ENCODE measurements at regions not wholly inside any gene's neighbourhood (a gene's known extent, or its start where the extent isn't known, plus 50 kb on each side); places are given as distances from the start of the nearest gene placed in this dataset.
"Not testable (repeated sequence)": the region's sequence is repeated elsewhere in the genome, so short reads cannot be mapped to it uniquely, and the experiment has no call there.

- Mint-ChIP-seq H3K36me3 (ENCODE audit: low read depth) (no peaks in the 10 kb centered on the region), H3K4me1 (ENCODE audit: low read depth) (no peaks in the 10 kb centered on the region), H3K27ac (no peak overlapping the region), H3K9me3 (no peaks in the 10 kb centered on the region), H3K4me3 (no peak overlapping the region), H3K27me3 (ENCODE audit: low read depth) (peaks cover 9% of the 10 kb centered on the region)
Observed at GRCh38 chr6:4259391-4259790, 124.0 kb upstream of the ECI2 start.

DNA sequence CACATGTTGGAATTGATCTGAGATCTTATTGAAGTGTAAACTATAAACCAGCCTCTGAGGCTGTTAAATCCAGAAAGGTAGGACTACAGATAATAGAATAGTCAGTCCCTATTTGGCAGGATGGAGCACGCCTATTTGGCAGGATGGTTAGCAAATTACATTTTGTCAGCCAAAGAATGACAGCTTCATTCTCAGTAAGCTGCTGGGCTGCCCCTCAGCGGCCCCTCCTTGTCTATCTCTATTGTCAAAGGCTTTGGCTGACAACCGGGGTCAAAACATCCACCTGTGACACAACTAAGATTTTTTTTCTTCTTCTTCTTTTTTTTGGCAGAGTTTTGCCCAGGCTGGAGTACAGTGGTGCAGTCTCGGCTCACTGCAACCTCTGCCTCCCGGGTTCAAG, 123.4 kb upstream of the ECI2 start:
- Mint-ChIP-seq H3K4me1 (ENCODE audit: low read depth) (no peaks in the 10 kb centered on the region), H3K36me3 (ENCODE audit: low read depth) (no peaks in the 10 kb centered on the region), H3K4me3 (no peak overlapping the region), H3K27ac (no peak overlapping the region), H3K9me3 (no peaks in the 10 kb centered on the region), H3K27me3 (ENCODE audit: low read depth) (peaks cover 9% of the 10 kb centered on the region)

DNA sequence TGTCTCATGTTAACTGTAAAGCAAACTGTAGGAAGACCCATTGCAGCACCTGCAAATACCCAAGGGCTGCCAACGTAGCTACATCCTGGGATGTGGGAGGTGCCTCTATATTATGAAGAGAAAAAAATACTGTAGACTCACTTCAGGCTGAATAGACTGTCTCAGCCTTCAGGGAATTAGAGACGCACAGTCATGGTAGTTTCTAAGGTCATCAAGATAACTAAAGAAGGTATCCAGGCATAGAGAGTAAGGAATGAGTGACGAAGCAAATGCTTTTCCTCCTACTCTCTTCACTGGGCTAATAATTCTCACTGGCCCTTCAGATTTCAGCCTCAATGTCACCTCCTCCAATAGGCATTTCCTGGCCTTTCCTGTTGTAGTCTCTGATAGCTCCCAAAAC, 121.6 kb upstream of the ECI2 start:
- H3K4me1 Mint-ChIP-seq (ENCODE audit: low read depth): no peaks in the 10 kb centered on the region
- peaks cover 9% of the 10 kb centered on the region for H3K27me3 Mint-ChIP-seq (ENCODE audit: low read depth)
- H3K27ac Mint-ChIP-seq: no peak overlapping the region
- H3K4me3 Mint-ChIP-seq: no peak overlapping the region
- no peaks in the 10 kb centered on the region for H3K36me3 Mint-ChIP-seq (ENCODE audit: low read depth)
- no peaks in the 10 kb centered on the region for H3K9me3 Mint-ChIP-seq

DNA sequence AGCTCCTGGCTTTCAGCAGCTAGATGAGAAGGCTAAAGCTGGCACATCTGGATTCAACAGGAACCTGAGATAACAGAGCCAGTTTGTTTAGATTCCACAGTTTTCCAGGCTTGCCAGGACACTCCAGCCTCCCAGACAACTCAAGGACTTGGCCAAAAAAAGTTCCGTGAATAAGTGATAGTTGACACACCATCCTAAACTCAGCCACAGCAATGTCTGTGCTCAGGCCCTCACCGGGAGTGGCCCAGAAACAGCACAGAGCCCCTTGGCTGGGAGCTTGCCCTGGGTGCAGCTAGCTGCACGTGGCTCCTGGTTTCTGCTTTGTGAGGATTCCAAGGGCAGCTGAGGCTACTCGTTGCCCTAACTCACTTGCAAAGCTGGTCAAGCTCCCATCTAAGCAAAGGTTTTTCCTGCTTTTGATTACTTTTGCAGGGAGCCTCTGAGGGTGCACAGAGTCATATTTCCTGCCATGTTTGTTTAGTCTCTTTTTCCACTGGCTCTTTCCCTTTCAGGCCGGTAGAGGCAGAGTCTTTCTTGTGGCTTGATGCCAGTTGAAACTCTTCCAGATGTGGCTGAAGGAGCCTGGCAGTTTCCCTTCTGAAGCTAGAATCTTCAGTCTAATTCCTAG, 118.3 kb upstream of the ECI2 start:
- Mint-ChIP-seq H3K27ac (no peak overlapping the region), H3K36me3 (ENCODE audit: low read depth) (no peaks in the 10 kb centered on the region), H3K4me3 (no peak overlapping the region), H3K4me1 (ENCODE audit: low read depth) (no peaks in the 10 kb centered on the region), H3K27me3 (ENCODE audit: low read depth) (peaks cover 4% of the 10 kb centered on the region), H3K9me3 (no peaks in the 10 kb centered on the region)

DNA sequence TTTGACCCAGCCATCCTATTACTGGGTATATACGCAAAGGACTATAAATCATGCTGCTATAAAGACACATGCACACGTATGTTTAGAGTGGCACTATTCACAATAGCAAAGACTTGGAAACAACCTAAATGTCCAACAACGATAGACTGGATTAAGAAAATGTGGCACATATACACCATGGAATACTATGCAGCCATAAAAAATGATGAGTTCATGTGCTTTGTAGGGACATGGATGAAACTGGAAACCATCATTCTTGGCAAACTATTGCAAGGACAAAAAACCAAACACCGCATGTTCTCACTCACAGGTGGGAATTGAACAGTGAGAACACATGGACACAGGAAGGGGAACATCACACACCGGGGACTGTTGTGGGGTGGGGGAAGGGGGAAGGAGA, 117.1 kb upstream of the ECI2 start:
- H3K27me3 Mint-ChIP-seq (ENCODE audit: low read depth); H3K27ac Mint-ChIP-seq; H3K4me1 Mint-ChIP-seq (ENCODE audit: low read depth); H3K9me3 Mint-ChIP-seq; H3K4me3 Mint-ChIP-seq; H3K36me3 Mint-ChIP-seq (ENCODE audit: low read depth): not testable (repeated sequence)

DNA sequence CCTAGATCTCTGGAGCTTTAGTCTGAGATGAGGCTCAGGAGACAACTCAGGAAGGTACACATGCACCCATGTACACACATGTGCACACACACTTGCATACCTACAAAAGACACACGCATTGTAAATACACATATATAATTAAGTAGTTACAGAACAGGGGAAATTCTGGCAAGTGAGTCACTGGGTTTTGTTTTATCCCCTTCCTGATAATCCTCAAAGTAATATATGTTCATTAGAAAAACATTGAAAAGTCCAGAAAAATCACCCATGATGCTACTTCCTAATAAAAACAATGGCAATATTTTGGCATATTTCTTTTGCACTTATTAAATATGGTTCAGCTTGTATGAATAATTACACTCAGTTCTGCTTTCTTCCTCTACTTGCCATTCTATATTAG, 115.3 kb upstream of the ECI2 start:
- Mint-ChIP-seq H3K36me3 (ENCODE audit: low read depth) (no peaks in the 10 kb centered on the region), H3K4me1 (ENCODE audit: low read depth) (no peaks in the 10 kb centered on the region), H3K4me3 (no peak overlapping the region), H3K27ac (no peak overlapping the region), H3K9me3 (no peaks in the 10 kb centered on the region), H3K27me3 (ENCODE audit: low read depth) (no peaks in the 10 kb centered on the region)

GRCh38 chr6:4243832-4244231, 108.5 kb upstream of the ECI2 start:
- not testable (repeated sequence) for H3K27me3 Mint-ChIP-seq (ENCODE audit: low read depth); H3K27ac Mint-ChIP-seq; H3K36me3 Mint-ChIP-seq (ENCODE audit: low read depth); H3K4me3 Mint-ChIP-seq; H3K4me1 Mint-ChIP-seq (ENCODE audit: low read depth)
- H3K9me3 Mint-ChIP-seq: peaks cover 21% of the 10 kb centered on the region

DNA sequence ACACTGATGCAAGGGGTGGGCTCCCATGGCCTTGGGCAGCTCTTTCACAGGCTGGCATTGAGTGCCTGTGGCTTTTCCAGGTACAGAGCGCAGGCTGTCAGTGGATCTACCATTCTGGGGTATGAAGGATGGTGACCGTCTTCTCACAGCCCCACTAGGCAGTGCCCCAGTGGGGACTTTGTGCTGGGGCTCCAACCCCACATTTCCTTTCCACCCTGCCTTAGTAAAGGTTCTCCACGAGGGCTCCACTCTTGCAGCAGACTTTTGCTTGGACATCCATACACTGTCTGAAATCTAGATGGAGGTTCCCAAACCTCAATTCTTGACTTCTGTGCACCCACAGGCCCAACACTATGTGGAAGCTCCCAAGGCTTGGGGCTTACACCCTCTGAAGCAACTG, 107.9 kb upstream of the ECI2 start:
- Mint-ChIP-seq H3K27ac (no peak overlapping the region), H3K36me3 (ENCODE audit: low read depth) (no peaks in the 10 kb centered on the region)

DNA sequence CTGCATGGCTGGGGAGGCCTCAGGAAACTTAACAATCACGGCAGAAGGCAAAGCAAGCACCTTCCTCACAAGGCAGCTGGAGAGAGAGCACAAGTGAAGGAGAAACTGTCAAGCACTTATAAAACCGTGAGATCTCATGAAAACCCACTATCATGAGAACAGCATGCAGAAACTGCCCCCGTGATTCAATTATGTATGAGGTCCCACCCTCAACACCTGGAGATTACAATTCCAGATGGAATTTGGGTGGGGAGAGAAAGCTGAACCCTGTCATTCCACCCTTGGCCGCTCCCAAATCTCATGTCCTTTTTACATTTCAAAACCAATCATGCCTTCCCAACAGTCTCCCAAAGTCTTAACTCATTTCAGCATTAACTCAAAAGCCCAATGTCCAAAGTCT, 107.2 kb upstream of the ECI2 start:
- Mint-ChIP-seq H3K4me3 (no peak overlapping the region), H3K36me3 (ENCODE audit: low read depth) (no peaks in the 10 kb centered on the region), H3K9me3 (peaks cover 21% of the 10 kb centered on the region), H3K27ac (no peak overlapping the region), H3K4me1 (ENCODE audit: low read depth) (no peaks in the 10 kb centered on the region), H3K27me3 (ENCODE audit: low read depth) (peaks cover 5% of the 10 kb centered on the region)

More for the DNA sequence above, 107.9 kb upstream of the ECI2 start:
- Mint-ChIP-seq H3K4me1 (ENCODE audit: low read depth) (no peaks in the 10 kb centered on the region), H3K9me3 (peaks cover 21% of the 10 kb centered on the region), H3K27me3 (ENCODE audit: low read depth) (no peaks in the 10 kb centered on the region), H3K4me3 (no peak overlapping the region)

DNA sequence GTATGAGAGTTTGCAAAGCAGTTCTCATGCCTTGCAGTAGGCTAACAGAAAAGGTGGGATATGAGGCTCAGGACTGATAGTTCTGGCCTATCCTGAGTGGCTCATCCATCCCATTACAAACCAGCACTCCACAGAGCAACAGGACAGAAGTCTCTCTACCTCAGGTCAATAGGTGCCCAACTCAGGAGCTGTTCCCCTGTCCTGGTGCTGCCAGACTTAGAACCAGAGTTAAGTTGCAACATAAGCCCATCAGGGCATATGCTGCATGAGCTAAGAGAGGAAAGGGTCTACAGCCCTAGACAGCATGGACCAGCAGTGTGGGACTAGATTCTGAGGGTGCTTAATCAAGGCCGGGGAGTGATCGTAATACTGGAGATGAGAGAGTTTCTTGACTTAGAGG, 104.8 kb upstream of the ECI2 start:
- no peaks in the 10 kb centered on the region for H3K36me3 Mint-ChIP-seq (ENCODE audit: low read depth)
- H3K27me3 Mint-ChIP-seq (ENCODE audit: low read depth): peaks cover 5% of the 10 kb centered on the region
- peaks cover 21% of the 10 kb centered on the region for H3K9me3 Mint-ChIP-seq
- H3K4me1 Mint-ChIP-seq (ENCODE audit: low read depth): no peaks in the 10 kb centered on the region
- H3K27ac Mint-ChIP-seq: no peak overlapping the region
- H3K4me3 Mint-ChIP-seq: no peak overlapping the region

GRCh38 chr6:4225161-4225872, 89.9 kb upstream of the ECI2 start:
- no peaks in the 10 kb centered on the region for H3K36me3 Mint-ChIP-seq (ENCODE audit: low read depth)
- no peak overlapping the region for H3K4me3 Mint-ChIP-seq

GRCh38 chr6:4224067-4224978, 88.9 kb upstream of the ECI2 start:
- peaks cover 13% of the 10 kb centered on the region for H3K9me3 Mint-ChIP-seq
- H3K4me3 Mint-ChIP-seq: no peak overlapping the region
- no peaks in the 10 kb centered on the region for H3K27me3 Mint-ChIP-seq (ENCODE audit: low read depth)
- H3K27ac Mint-ChIP-seq: no peak overlapping the region
- no peaks in the 10 kb centered on the region for H3K36me3 Mint-ChIP-seq (ENCODE audit: low read depth)
- no peaks in the 10 kb centered on the region for H3K4me1 Mint-ChIP-seq (ENCODE audit: low read depth)

More at GRCh38 chr6:4225161-4225872, 89.9 kb upstream of the ECI2 start:
- no peaks in the 10 kb centered on the region for H3K4me1 Mint-ChIP-seq (ENCODE audit: low read depth)
- no peaks in the 10 kb centered on the region for H3K27me3 Mint-ChIP-seq (ENCODE audit: low read depth)
- peaks cover 13% of the 10 kb centered on the region for H3K9me3 Mint-ChIP-seq
- no peak overlapping the region for H3K27ac Mint-ChIP-seq

DNA sequence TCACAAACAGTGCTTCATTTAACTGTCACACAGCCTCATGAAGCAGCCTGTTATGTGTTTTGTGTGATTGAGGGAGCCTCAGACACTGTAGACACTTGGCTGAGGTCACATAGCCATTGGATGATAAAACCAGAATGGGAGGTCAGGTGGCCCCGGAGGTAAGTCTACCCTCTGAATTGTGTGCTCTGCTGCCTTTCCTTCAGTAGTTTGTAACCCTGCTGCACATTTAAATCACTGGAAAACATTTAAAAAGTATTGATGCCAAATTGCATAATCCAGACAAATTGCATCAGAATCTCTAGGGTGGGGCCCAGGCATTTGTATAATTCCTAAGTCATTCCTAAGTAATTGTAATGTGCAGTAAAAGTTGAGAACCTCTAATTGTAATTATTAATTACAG, 85.2 kb upstream of the ECI2 start:
- Mint-ChIP-seq H3K36me3 (ENCODE audit: low read depth) (no peaks in the 10 kb centered on the region), H3K4me1 (ENCODE audit: low read depth) (no peaks in the 10 kb centered on the region), H3K27me3 (ENCODE audit: low read depth) (no peaks in the 10 kb centered on the region), H3K9me3 (peaks cover 19% of the 10 kb centered on the region), H3K27ac (no peak overlapping the region), H3K4me3 (no peak overlapping the region)

DNA sequence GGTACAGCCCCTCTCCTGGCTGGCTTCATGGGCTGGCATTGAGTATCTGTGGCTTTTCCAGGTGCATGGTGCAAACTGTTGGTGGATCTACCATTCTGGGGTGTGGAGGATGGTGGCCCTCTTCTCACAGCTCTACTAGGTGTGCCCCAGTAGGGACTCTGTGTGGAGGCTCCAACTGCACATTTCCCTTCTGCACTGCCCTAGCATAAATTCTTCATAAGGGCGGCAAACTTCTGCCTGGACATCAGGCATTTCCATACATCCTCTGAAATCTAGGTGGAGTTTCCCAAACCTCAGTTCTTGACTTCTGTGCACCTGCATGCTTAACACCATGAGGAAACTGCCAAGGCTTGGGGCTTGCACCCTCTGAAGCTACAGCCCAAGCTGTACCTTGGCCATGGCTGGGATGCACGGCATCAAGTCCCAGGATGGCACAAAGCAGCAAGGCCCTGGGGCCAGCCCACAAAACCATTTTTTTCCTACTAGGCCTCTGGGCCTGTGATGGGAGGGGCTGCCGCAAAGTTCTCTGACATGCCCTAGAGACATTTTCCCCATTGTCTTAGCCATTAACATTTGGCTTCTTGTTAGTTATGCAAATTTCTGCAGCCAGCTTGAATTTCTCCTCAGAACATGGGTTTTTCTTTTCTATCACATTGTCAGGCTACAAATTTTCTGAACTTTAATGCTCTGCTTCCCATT, 83.4 kb upstream of the ECI2 start:
- not testable (repeated sequence) for H3K27me3 Mint-ChIP-seq (ENCODE audit: low read depth); H3K4me3 Mint-ChIP-seq; H3K27ac Mint-ChIP-seq; H3K4me1 Mint-ChIP-seq (ENCODE audit: low read depth); H3K36me3 Mint-ChIP-seq (ENCODE audit: low read depth)
- H3K9me3 Mint-ChIP-seq: peaks cover 32% of the 10 kb centered on the region
